Mesodermal cell (in vitro differentiated cells): ENCODE measurements at regions not wholly inside any gene's neighbourhood (a gene's known extent, or its start where the extent isn't known, plus 50 kb on each side); places are given as distances from the start of the nearest gene placed in this dataset.
"Not testable (repeated sequence)": the region's sequence is repeated elsewhere in the genome, so short reads cannot be mapped to it uniquely, and the experiment has no call there.

ENCODE experiments used
- H3K27ac ChIP-seq: 2 replicates; pipeline ENCODE4 v1.7.0; 2013; ENCODE audit warnings: mild to moderate bottlenecking, low read depth, low read length, moderate library complexity; ENCODE audit not compliant: severe bottlenecking
- H3K36me3 ChIP-seq: 2 replicates; pipeline ENCODE4 v1.7.1; 2013; ENCODE audit warnings: mild to moderate bottlenecking, low read length, moderate library complexity; ENCODE audit not compliant: control insufficient read depth, insufficient read depth
- H3K4me1 ChIP-seq: one replicate; pipeline ENCODE4 v1.7.1; 2013; ENCODE audit warnings: mild to moderate bottlenecking, low read length; ENCODE audit not compliant: insufficient read depth, control insufficient read depth, poor library complexity, severe bottlenecking
- H3K4me3 ChIP-seq: 2 replicates; pipeline ENCODE4 v1.7.0; 2013; ENCODE audit warnings: low read length, control low read depth, mild to moderate bottlenecking; ENCODE audit not compliant: insufficient read depth, poor library complexity, severe bottlenecking; ENCODE audit errors: extremely low read depth
- H3K9me3 ChIP-seq: 2 replicates; pipeline ENCODE4 v1.7.1; 2013; ENCODE audit warnings: mild to moderate bottlenecking, low read length, moderate library complexity; ENCODE audit not compliant: control insufficient read depth
- WGBS, 2 experiments: methylation state at CpG; one replicate each; pipeline ENCODE4 v1.1.5; 2013; ENCODE audit warnings: missing lambda C conversion rate in 2 of 2; ENCODE audit not compliant: insufficient coverage in 2 of 2; 5-methylcytosine and 5-hydroxymethylcytosine counted together

GRCh38 chr10:6795541-6795940, 215.5 kb upstream of the PRKCQ start:
- Histone ChIP-seq H3K9me3 (no peaks in the 10 kb centered on the region), H3K4me3 (no peak overlapping the region), H3K27ac (no peak overlapping the region), H3K4me1 (no peaks in the 10 kb centered on the region), H3K36me3 (no peaks in the 10 kb centered on the region)
- WGBS, 2 experiments: 87% methylated on average over 4 of the region's 6 CpGs; no CpG with 5 or more reads in 1 of the 2 experiments

- H3K9me3 ChIP-seq, H3K4me1 ChIP-seq, H3K4me3 ChIP-seq, H3K27ac ChIP-seq, H3K36me3 ChIP-seq: not testable (repeated sequence)
- WGBS, 2 experiments: 34 to 42% methylated on average over 3 of the region's 10 CpGs
Measured at GRCh38 chr10:6794841-6795240, 214.8 kb upstream of the PRKCQ start.

- H3K9me3 ChIP-seq: no peaks in the 10 kb centered on the region
- WGBS, 2 experiments: 65 to 72% methylated on average over 7 to 10 of the region's 10 CpGs
- no peaks in the 10 kb centered on the region for H3K4me1 ChIP-seq
- no peak overlapping the region for H3K4me3 ChIP-seq
- H3K27ac ChIP-seq: no peak overlapping the region
- no peaks in the 10 kb centered on the region for H3K36me3 ChIP-seq
Measured at GRCh38 chr10:6794441-6794840, 214.4 kb upstream of the PRKCQ start.

GRCh38 chr10:6788731-6789130, 208.7 kb upstream of the PRKCQ start:
- no peaks in the 10 kb centered on the region for H3K9me3 ChIP-seq
- H3K27ac ChIP-seq: no peak overlapping the region
- no peaks in the 10 kb centered on the region for H3K36me3 ChIP-seq
- 82 to 96% methylated on average over 3 to 5 of the region's 7 CpGs for WGBS, 2 experiments
- H3K4me3 ChIP-seq: no peak overlapping the region
- H3K4me1 ChIP-seq: no peaks in the 10 kb centered on the region

- WGBS, 2 experiments: 93 to 95% methylated on average over 3 to 4 of the region's 5 CpGs
- no peaks in the 10 kb centered on the region for H3K9me3 ChIP-seq
Measured at GRCh38 chr10:6788231-6788630, 208.2 kb upstream of the PRKCQ start.

GRCh38 chr10:6787718-6788117, 207.6 kb upstream of the PRKCQ start:
- Histone ChIP-seq H3K9me3 (no peaks in the 10 kb centered on the region), H3K4me1 (no peaks in the 10 kb centered on the region), H3K4me3 (no peak overlapping the region), H3K36me3 (no peaks in the 10 kb centered on the region), H3K27ac (no peak overlapping the region)
- WGBS, 2 experiments: 80 to 93% methylated on average over 1 to 2 of the region's 3 CpGs

More at GRCh38 chr10:6788231-6788630, 208.2 kb upstream of the PRKCQ start:
- H3K36me3 ChIP-seq: no peaks in the 10 kb centered on the region
- H3K4me3 ChIP-seq: no peak overlapping the region
- no peak overlapping the region for H3K27ac ChIP-seq
- H3K4me1 ChIP-seq: no peaks in the 10 kb centered on the region

GRCh38 chr10:6787091-6787490, 207.0 kb upstream of the PRKCQ start:
- Histone ChIP-seq H3K9me3 (no peaks in the 10 kb centered on the region), H3K4me1 (no peaks in the 10 kb centered on the region), H3K4me3 (no peak overlapping the region), H3K27ac (no peak overlapping the region), H3K36me3 (no peaks in the 10 kb centered on the region)
- WGBS, 2 experiments: 92 to 100% methylated on average over 1 to 2 of the region's 3 CpGs

GRCh38 chr10:6786579-6787031, 206.5 kb upstream of the PRKCQ start:
- Histone ChIP-seq H3K9me3 (no peaks in the 10 kb centered on the region), H3K4me1 (no peaks in the 10 kb centered on the region), H3K27ac (no peak overlapping the region), H3K4me3 (no peak overlapping the region), H3K36me3 (no peaks in the 10 kb centered on the region)
- 94 to 95% methylated on average over 8 of the region's 10 CpGs for WGBS, 2 experiments

GRCh38 chr10:6784429-6784828, 204.4 kb upstream of the PRKCQ start:
- H3K27ac ChIP-seq, H3K36me3 ChIP-seq, H3K4me1 ChIP-seq, H3K9me3 ChIP-seq, H3K4me3 ChIP-seq: not testable (repeated sequence)
- 86 to 90% methylated on average over 6 of the region's 8 CpGs for WGBS, 2 experiments

- Histone ChIP-seq H3K36me3 (no peaks in the 10 kb centered on the region), H3K4me1 (no peaks in the 10 kb centered on the region), H3K4me3 (no peak overlapping the region), H3K9me3 (no peaks in the 10 kb centered on the region), H3K27ac (no peak overlapping the region)
- WGBS, 2 experiments: no CpG with 5 or more reads among the region's 1 CpG
Measured at GRCh38 chr10:6783471-6783870, 203.4 kb upstream of the PRKCQ start.

- WGBS, 2 experiments: 64% methylated on average over 2 of the region's 2 CpGs; no CpG with 5 or more reads in 1 of the 2 experiments
- no peak overlapping the region for H3K27ac ChIP-seq
- no peak overlapping the region for H3K4me3 ChIP-seq
- no peaks in the 10 kb centered on the region for H3K36me3 ChIP-seq
- H3K4me1 ChIP-seq: no peaks in the 10 kb centered on the region
- no peaks in the 10 kb centered on the region for H3K9me3 ChIP-seq
Measured at GRCh38 chr10:6782378-6782777, 202.3 kb upstream of the PRKCQ start.
